Adipocyte (in vitro differentiated cells): ENCODE measurements at regions not wholly inside any gene's neighbourhood (a gene's known extent, or its start where the extent isn't known, plus 50 kb on each side); places are given as distances from the start of the nearest gene placed in this dataset.

Experiments
- DNase-seq: peaks from one replicate; pipeline ENCODE4 v3.0.0-alpha.2; 2015; ENCODE audit warnings: low read depth
- H3K27me3 ChIP-seq: replicated peaks from 2 replicates; pipeline ENCODE4 v1.7.0; 2013; ENCODE audit warnings: mild to moderate bottlenecking, low read length, moderate library complexity; ENCODE audit not compliant: control insufficient read depth, insufficient read depth
- H3K36me3 ChIP-seq: 2 replicates; pipeline ENCODE4 v1.7.0; 2013; ENCODE audit warnings: low read length, mild to moderate bottlenecking, moderate library complexity; ENCODE audit not compliant: control insufficient read depth, insufficient read depth, severe bottlenecking
- H3K4me1 ChIP-seq: 2 replicates; pipeline ENCODE4 v1.7.0; 2013; ENCODE audit warnings: mild to moderate bottlenecking, low read length, moderate library complexity; ENCODE audit not compliant: control insufficient read depth, insufficient read depth
- H3K4me3 ChIP-seq: 2 replicates; pipeline ENCODE4 v1.7.0; 2013; ENCODE audit warnings: mild to moderate bottlenecking, low read length, moderate library complexity
- H3K9ac ChIP-seq: 2 replicates; pipeline ENCODE4 v1.7.0; 2013; ENCODE audit warnings: mild to moderate bottlenecking, low read length, moderate library complexity
- H3K9me3 ChIP-seq: 2 replicates; pipeline ENCODE4 v1.7.0; 2013; ENCODE audit warnings: mild to moderate bottlenecking, low read length, moderate library complexity; ENCODE audit not compliant: control insufficient read depth

DNA sequence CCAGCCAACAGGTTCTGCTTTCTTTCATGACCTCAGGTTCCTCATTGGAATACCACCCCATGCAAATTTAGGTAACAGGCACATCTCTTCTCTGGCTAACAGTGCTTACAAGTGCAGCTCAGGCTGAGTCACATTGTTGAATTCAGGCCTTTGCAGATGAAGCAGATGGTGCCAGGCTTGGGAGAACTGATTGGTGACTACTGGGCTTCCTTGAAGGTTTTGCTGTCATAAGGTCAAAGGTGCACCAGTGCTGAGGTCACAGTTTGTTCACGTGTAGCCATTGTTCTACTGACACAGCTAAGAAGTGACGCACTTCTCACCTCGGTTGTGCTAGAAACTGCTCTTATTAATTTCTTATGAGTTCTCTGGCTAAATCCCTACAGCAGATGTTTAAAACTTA, 128.6 kb upstream of the BMPER start:
- H3K27me3 ChIP-seq, result no peaks in the 10 kb centered on the region
- H3K9ac ChIP-seq, result no peak overlapping the region
- no peaks in the 10 kb centered on the region for H3K36me3 ChIP-seq
- no peak for DNase-seq
- no peaks in the 10 kb centered on the region for H3K9me3 ChIP-seq
- peaks cover 48% of the 10 kb centered on the region for H3K4me1 ChIP-seq
- H3K4me3 ChIP-seq, result no peak overlapping the region

DNA sequence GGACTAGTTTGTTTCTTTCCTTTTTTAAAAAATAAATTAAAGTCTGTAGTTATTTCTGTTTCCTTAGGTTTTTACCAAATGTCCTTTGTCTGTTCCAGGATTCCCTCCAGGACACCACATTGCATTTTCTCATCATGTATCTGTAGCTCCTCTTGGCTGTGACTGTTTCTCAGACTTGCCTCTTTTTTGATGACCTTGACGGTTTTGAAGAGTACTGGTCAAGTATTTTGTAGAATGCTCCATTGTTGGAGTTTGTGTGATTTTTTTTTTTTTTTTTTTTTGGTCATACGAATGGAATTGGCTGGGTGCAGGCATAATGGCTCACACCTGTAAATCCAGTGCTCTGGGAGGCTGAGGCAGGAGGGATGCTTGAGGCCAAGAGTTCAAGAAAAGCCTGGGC, 127.1 kb upstream of the BMPER start:
- no peak overlapping the region for H3K9ac ChIP-seq
- H3K4me3 ChIP-seq, result no peak overlapping the region
- DNase-seq, result no peak
- H3K9me3 ChIP-seq, result peaks cover 7% of the 10 kb centered on the region
- peaks cover 46% of the 10 kb centered on the region for H3K4me1 ChIP-seq
- H3K27me3 ChIP-seq, result no peaks in the 10 kb centered on the region
- no peaks in the 10 kb centered on the region for H3K36me3 ChIP-seq

DNA sequence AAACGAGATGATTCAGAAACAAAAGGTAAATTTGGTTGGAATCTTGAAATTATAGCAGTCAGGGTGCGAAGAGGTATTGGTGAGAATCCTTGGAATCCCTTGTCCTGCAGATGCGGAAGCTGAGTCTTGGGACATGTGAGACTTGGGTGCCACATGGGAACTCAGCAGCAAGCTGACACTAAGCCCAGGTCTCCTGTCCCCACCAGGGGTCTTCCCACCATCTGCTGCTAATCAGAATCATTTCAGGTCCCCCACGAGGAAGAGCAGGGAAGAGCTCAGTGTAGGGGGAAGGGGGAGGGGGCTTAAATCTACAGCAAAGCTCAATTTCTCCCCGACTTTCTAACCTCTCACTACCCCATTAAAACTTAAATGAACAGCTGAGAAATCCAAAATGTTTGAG, 126.1 kb upstream of the BMPER start:
- no peak overlapping the region for H3K4me3 ChIP-seq
- H3K4me1 ChIP-seq, result peaks cover 36% of the 10 kb centered on the region
- no peaks in the 10 kb centered on the region for H3K36me3 ChIP-seq
- DNase-seq, result no peak
- H3K27me3 ChIP-seq, result no peaks in the 10 kb centered on the region
- no peak overlapping the region for H3K9ac ChIP-seq
- peaks cover 11% of the 10 kb centered on the region for H3K9me3 ChIP-seq

DNA sequence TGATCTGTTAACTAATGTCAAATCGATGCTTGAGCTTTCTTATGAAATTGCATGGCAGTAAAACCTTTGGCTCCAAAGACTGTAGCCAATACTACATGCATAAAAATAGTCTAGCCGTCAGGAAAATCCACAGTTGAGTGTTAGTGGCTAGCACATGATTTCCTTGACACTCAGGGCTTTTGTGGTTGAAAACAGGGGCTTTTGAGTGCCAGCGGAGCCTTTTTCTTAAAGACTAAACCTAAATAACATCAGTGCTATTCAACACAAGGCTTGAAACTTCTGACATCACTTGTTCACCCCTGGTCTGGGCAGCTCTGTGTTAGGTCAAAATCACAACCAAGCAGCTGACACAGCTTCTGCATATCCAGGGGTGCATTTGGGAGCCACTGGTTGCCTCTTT, 124.2 kb upstream of the BMPER start:
- peaks cover 13% of the 10 kb centered on the region for H3K9me3 ChIP-seq
- H3K9ac ChIP-seq, result no peak overlapping the region
- H3K36me3 ChIP-seq, result no peaks in the 10 kb centered on the region
- H3K4me3 ChIP-seq, result no peak overlapping the region
- no peak for DNase-seq
- peaks cover 20% of the 10 kb centered on the region for H3K4me1 ChIP-seq
- H3K27me3 ChIP-seq, result no peaks in the 10 kb centered on the region

DNA sequence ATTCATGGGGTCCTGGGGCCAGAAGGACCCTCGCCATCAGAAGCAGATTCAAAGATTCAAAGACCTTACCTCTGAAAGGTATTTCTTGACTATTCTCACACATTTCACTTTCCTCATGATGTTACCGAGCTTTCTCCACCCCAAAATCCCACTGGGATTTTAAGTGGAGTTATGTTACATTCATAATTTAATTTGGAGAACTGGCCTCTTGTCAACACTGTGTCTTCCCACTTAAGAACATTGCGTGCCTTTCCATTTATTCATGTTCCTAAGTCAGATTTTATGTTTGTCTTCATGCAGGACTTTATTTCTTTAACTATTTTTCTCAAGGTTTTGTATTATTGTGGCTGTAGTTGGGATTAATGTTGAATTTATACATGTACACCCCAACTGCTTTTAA, 123.5 kb upstream of the BMPER start:
- Histone ChIP-seq H3K27me3 (no peaks in the 10 kb centered on the region), H3K9ac (peak overlapping the region; percentile 51), H3K9me3 (peaks cover 13% of the 10 kb centered on the region), H3K4me3 (no peak overlapping the region), H3K4me1 (peaks cover 20% of the 10 kb centered on the region), H3K36me3 (no peaks in the 10 kb centered on the region)
- peak; percentile 6 for DNase-seq

DNA sequence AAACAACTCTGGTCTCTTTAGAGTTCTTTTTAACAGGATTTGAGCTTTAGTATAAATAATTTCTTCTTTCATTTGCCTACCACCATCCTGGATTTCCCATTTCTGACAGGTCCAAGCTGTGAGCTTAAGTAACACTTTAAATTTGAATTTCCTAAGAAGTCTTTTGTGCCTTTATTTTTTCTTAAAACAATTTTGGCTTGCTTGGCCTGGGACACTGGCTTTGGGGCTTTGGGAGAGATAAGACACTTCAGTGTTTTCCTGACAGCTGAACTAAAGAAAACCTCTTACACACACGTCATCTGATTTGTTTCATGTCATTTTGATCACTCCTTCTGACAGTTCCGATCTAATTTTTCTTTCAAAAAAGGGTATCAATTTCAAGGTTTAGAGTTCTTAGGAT, 121.3 kb upstream of the BMPER start:
- H3K4me1 ChIP-seq, result peaks cover 20% of the 10 kb centered on the region
- H3K4me3 ChIP-seq, result no peak overlapping the region
- H3K36me3 ChIP-seq, result no peaks in the 10 kb centered on the region
- H3K9me3 ChIP-seq, result peaks cover 13% of the 10 kb centered on the region
- DNase-seq, result no peak
- H3K27me3 ChIP-seq, result peaks cover 7% of the 10 kb centered on the region
- H3K9ac ChIP-seq, result no peak overlapping the region

DNA sequence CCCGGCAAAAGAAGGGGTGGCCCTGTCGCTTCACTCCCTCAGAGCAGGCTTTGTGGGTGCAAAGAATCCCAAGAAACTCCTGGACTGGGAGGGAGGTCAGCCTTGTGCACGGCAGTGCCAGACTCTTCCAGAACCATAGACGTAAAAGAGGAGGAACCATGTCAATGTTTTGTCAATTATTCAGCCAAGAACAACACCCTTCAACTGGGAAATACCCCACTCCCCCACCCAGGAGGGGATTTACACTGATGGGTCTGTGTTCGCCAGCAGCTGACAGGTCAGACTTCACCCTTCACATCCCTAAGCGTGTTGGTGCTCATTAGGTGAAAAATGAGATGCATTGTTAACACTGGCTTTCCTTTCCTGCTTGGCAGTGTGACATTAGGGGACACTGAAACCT, 116.8 kb upstream of the BMPER start:
- no peak for DNase-seq
- Histone ChIP-seq H3K36me3 (no peaks in the 10 kb centered on the region), H3K9me3 (peaks cover 4% of the 10 kb centered on the region), H3K9ac (no peak overlapping the region), H3K27me3 (peaks cover 7% of the 10 kb centered on the region), H3K4me1 (no peaks in the 10 kb centered on the region), H3K4me3 (no peak overlapping the region)

DNA sequence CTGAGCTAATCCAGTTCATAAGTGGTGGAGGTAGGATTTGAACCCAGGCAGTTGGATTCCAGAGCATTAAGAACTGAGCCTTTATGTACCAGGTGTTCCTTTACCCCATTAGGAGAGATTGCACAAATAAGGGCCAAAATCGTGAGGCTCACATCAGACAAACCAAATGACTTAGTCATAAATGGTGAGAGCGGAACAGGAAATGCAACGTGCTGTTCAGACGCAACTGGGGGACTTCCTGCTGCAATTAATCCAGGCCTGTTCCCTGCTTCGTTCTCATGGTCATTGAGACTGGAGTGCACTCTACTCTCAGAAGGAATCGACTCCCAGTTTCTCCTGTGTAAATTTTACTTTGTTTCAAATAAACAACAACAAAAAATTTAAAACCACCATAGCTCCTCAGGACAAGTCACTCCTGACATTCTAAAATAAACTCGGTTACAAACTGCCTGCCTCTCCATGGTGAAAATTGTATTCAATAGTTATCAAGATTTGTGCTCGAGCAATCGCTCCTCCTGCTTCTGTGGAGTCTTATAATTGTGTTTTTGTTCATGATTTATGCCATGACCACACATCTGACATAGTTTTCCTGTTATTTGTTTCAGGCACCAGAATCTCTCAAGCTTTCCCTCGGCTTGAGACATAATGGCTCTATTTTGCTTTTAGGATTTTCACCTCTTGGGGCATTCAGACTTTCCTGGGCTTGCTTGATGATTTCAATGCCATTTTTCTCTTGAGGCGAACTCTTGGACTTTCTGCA, 115.3 kb upstream of the BMPER start:
- Histone ChIP-seq H3K9me3 (no peaks in the 10 kb centered on the region), H3K36me3 (no peaks in the 10 kb centered on the region), H3K9ac (no peak overlapping the region), H3K27me3 (peaks cover 7% of the 10 kb centered on the region), H3K4me1 (no peaks in the 10 kb centered on the region), H3K4me3 (no peak overlapping the region)
- DNase-seq, result no peak

DNA sequence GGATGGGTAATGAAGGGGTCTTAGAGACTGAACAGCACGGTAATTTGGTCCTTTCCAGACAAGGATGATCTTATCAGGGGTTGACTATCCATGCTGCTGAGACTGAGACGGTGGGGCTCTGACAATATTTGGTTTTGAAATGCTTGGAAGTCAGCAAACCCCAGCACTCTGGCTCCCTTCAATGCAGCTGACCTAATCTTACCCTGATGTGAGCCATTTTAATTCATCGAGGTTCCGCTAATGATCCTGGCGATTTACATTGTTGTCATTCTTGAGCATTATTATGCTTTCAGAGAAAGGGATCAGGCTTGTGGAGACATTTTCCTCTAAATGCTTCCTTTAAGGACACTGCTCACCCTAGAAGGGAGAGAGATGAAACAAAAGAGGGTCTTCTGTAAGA, 114.6 kb upstream of the BMPER start:
- no peak overlapping the region for H3K4me3 ChIP-seq
- H3K27me3 ChIP-seq, result peaks cover 7% of the 10 kb centered on the region
- no peaks in the 10 kb centered on the region for H3K9me3 ChIP-seq
- H3K4me1 ChIP-seq, result no peaks in the 10 kb centered on the region
- no peak overlapping the region for H3K9ac ChIP-seq
- no peak for DNase-seq
- H3K36me3 ChIP-seq, result no peaks in the 10 kb centered on the region

DNA sequence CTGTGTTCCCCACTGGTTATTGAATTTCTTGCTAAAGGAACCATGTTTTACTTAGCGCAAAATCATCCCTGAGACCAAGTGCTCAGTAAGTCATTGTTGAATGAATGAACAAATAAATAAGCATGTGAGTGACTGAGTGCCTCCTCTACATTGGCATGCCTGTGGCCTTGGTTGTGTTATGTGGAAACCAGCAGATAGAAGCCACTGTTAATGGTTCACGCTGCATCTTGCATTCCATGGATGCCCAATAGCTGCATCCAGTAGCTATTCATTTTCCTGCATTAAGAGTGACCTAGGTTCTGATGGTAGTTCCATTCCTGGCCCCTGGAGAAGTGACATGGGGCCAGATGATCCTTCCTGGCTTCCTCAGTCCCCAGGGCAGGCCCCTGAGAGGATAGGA, 113.3 kb upstream of the BMPER start:
- no peak for DNase-seq
- Histone ChIP-seq H3K9me3 (no peaks in the 10 kb centered on the region), H3K4me3 (no peak overlapping the region)

DNA sequence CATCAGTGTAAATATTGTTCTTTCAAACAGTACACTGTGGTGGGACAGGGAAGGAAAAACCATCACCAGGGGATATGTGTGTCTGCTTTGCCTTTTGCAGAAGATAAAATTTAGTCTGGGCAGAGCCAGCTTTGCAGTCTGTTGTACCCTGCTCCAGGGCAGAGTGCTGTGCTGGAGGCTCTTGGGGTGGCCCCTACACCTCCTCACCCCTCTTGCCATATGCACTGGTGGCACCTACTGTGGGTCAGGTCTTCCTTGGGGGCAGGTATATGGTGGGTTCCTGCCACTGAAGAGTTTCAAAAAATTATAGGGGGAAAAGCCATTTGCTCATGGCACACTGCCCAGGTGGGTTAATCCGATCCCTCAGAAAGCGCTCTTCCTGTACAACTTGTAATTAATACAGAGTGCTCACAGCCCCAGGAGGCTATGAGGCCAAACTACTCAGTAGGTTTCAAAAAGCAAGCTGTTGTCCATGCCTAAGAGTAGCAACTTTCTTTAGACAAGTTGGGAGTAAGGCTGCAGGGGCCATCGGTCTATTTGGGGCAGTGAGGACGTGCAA, 112.7 kb upstream of the BMPER start:
- DNase-seq, result no peak
- Histone ChIP-seq H3K9ac (no peak overlapping the region), H3K27me3 (peaks cover 7% of the 10 kb centered on the region), H3K36me3 (no peaks in the 10 kb centered on the region), H3K4me1 (no peaks in the 10 kb centered on the region), H3K9me3 (no peaks in the 10 kb centered on the region), H3K4me3 (no peak overlapping the region)

More for the DNA sequence above, 113.3 kb upstream of the BMPER start:
- Histone ChIP-seq H3K27me3 (peaks cover 7% of the 10 kb centered on the region), H3K36me3 (no peaks in the 10 kb centered on the region), H3K9ac (no peak overlapping the region), H3K4me1 (no peaks in the 10 kb centered on the region)

DNA sequence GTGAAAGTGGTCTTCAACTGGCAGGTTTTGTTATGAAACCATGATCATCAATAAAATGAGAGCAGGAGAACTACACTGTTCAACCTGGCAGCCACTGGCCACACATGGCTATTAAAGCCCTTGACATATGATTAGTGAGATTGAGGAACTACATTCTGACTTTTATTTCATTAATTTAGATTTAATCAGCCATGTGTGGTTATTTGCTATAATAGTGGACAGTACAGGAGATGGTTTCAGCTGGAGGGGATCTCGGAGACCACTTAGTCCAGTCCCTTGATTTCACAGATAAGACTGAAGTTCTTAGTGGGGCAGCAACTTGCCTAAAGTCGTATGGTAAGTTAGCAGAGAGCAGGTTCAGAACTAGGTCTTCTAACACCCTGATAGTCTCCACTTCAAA, 111.7 kb upstream of the BMPER start:
- Histone ChIP-seq H3K4me1 (no peaks in the 10 kb centered on the region), H3K27me3 (peaks cover 3% of the 10 kb centered on the region), H3K36me3 (no peaks in the 10 kb centered on the region), H3K9ac (no peak overlapping the region), H3K9me3 (no peaks in the 10 kb centered on the region), H3K4me3 (no peak overlapping the region)
- DNase-seq, result no peak
